DND-41 (cell line): ENCODE measurements at regions not wholly inside any gene's neighbourhood (a gene's known extent, or its start where the extent isn't known, plus 50 kb on each side); places are given as distances from the start of the nearest gene placed in this dataset.

Experiments
- ATAC-seq: fragments of 200-7000 bp; cut with Tn5 transposase; 3 replicates; pipeline ENCODE4 v1.9.1; 2021; ENCODE audit warnings: low read depth; ENCODE audit not compliant: insufficient read depth
- DNase-seq: peaks from one replicate; pipeline ENCODE4 v3.0.0-alpha.2; 2020
- H2AFZ ChIP-seq: 2 replicates; pipeline ENCODE4 v1.6.0; 2012; ENCODE audit warnings: low read depth, low read length
- H3K27ac ChIP-seq: 2 replicates; pipeline ENCODE4 v1.5.1; 2012; ENCODE audit warnings: low read length, inconsistent platforms
- H3K27me3 ChIP-seq: fragments of 200-600 bp; sonication (generic); 2 replicates; pipeline ENCODE4 v1.6.0; 2012; ENCODE audit warnings: low read length, mild to moderate bottlenecking, inconsistent platforms; ENCODE audit not compliant: insufficient read depth, poor library complexity
- H3K36me3 ChIP-seq: 2 replicates; pipeline ENCODE4 v1.5.1; 2012; ENCODE audit warnings: low read length, inconsistent platforms; ENCODE audit not compliant: insufficient read depth
- H3K4me1 ChIP-seq: 2 replicates; pipeline ENCODE4 v1.5.1; 2012; ENCODE audit warnings: mild to moderate bottlenecking, low read length; ENCODE audit not compliant: insufficient read depth
- H3K4me2 ChIP-seq: 2 replicates; pipeline ENCODE4 v1.6.0; 2012; ENCODE audit warnings: mild to moderate bottlenecking, moderate library complexity, low read length, inconsistent platforms; ENCODE audit not compliant: insufficient read depth
- H3K4me3 ChIP-seq, 2 experiments: fragments of 200-600 bp in 1 of 2; shearing (Covaris generic) in 1 of 2; 2 replicates each; pipeline ENCODE4 v1.5.1; 2012 to 2016; ENCODE audit warnings: inconsistent platforms in 2 of 2, low read length in 2 of 2, mild to moderate bottlenecking in 2 of 2, low read depth in 1 of 2, moderate library complexity in 1 of 2
- H3K79me2 ChIP-seq: 2 replicates; pipeline ENCODE4 v1.6.0; 2012; ENCODE audit warnings: low read length, inconsistent platforms; ENCODE audit not compliant: insufficient read depth
- H3K9ac ChIP-seq: 2 replicates; pipeline ENCODE4 v1.6.0; 2012; ENCODE audit warnings: low read depth, mild to moderate bottlenecking, inconsistent platforms, low read length, moderate library complexity
- H3K9me3 ChIP-seq: 2 replicates; pipeline ENCODE4 v1.5.1; 2012; ENCODE audit warnings: low read length, moderate library complexity, mild to moderate bottlenecking, inconsistent platforms; ENCODE audit not compliant: insufficient read depth, severe bottlenecking
- H4K20me1 ChIP-seq: 2 replicates; pipeline ENCODE4 v1.6.0; 2012; ENCODE audit warnings: low read length; ENCODE audit not compliant: insufficient read depth
- EZH2 ChIP-seq: IDR thresholded peaks from 3 replicates; pipeline ENCODE4 v1.6.1; 2012; ENCODE audit warnings: borderline replicate concordance, low read depth, mild to moderate bottlenecking, moderate library complexity, low read length, inconsistent platforms; ENCODE audit not compliant: severe bottlenecking
- TF ChIP-seq, protein P1 (sequence below): IDR thresholded peaks from 2 replicates; pipeline ENCODE4 v1.5.1; 2012; ENCODE audit warnings: borderline replicate concordance, low read length, moderate library complexity, mild to moderate bottlenecking; ENCODE audit not compliant: poor library complexity, severe bottlenecking; ENCODE audit errors: extremely low read depth

DNA sequence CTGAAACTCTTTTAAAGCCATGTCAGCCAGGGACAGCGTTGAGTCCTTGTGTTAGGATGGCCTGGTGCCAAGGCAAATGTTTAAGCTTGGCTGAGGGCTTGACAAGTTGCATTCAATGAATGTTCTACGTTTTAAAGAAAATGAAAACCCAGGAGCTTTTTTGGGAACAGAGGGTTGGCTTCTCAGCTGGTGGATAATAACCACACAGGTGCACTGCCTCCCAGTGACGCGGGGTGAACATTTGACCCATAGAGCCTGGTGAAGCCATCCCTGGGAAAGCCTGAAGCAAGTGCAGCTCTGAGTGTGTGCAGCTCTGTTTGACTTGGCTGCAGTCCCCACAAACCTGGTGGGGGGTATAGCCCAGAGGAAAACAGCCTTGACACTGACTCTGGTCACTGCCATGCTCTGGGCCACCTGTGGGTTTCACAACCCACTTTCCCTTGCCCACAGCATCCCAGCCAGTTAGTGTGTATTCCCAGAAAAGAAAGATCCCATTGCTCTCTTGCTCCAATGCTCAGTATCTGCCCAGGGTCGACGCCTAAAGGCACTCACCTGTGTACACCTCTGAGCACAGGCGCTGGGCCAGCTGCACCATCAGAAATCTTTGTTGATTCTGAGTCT is 874.9 kb downstream of the RNF144A start:
- Histone ChIP-seq H3K79me2 (no peaks in the 10 kb centered on the region), H3K36me3 (no peaks in the 10 kb centered on the region), H3K27ac (no peak overlapping the region), H3K9ac (no peak overlapping the region), H2AFZ (no peak overlapping the region), H3K4me2 (no peak overlapping the region), H3K4me1 (no peaks in the 10 kb centered on the region), H3K27me3 (no peaks in the 10 kb centered on the region), H4K20me1 (no peaks in the 10 kb centered on the region), H3K4me3 (no peak overlapping the region), H3K9me3 (no peaks in the 10 kb centered on the region)
- DNase-seq (no peak), ATAC-seq (no peak)
- TF ChIP-seq, protein P1, sequence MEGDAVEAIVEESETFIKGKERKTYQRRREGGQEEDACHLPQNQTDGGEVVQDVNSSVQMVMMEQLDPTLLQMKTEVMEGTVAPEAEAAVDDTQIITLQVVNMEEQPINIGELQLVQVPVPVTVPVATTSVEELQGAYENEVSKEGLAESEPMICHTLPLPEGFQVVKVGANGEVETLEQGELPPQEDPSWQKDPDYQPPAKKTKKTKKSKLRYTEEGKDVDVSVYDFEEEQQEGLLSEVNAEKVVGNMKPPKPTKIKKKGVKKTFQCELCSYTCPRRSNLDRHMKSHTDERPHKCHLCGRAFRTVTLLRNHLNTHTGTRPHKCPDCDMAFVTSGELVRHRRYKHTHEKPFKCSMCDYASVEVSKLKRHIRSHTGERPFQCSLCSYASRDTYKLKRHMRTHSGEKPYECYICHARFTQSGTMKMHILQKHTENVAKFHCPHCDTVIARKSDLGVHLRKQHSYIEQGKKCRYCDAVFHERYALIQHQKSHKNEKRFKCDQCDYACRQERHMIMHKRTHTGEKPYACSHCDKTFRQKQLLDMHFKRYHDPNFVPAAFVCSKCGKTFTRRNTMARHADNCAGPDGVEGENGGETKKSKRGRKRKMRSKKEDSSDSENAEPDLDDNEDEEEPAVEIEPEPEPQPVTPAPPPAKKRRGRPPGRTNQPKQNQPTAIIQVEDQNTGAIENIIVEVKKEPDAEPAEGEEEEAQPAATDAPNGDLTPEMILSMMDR, result no peak
- no peak for TF ChIP-seq EZH2

DNA sequence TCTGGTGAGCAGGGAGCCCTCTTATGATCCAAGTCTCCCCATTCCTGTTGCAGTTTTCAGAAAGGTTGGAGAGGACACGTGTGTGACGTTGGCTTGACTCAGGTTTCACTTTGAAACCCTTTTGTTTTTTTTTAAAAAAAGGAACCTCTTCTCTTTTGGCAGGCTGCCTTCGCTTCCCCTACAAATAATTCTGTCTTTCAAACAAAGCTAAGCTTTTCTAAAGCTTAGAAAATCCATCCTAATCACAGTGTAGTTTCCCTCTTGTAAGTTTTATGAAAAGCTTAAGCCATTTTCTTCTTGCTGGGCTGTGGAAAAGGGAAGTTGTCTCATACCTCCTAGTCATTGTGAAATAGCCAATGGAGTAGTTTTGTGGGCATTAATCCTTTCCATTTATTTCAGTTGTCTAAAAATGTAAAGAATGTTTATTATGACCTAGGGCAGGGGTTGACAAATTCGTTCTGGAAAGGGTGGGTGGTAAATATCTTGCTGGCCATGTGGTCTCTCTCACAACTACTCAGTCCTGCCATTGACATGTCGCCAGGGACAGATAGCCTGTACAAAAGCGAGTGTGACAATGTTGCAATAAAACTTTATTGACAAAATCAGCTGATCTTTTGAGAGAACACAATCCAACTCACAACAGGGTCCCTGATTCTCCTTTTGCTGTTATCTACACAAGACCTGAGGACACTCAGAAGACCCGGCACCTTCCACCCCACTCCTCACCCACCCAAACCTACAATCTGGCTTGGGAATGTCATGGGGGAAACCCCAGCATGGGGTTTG is 878.8 kb downstream of the RNF144A start:
- no peak for DNase-seq
- Histone ChIP-seq H3K36me3 (no peaks in the 10 kb centered on the region), H3K4me2 (no peak overlapping the region), H2AFZ (0 out of 2 replicates have a peak overlapping the region, but pooled peaks have one; percentile 11), H3K79me2 (no peaks in the 10 kb centered on the region), H3K27me3 (no peaks in the 10 kb centered on the region), H3K27ac (no peak overlapping the region), H4K20me1 (no peaks in the 10 kb centered on the region), H3K4me3 (no peak overlapping the region), H3K9me3 (peaks cover 8% of the 10 kb centered on the region), H3K4me1 (no peaks in the 10 kb centered on the region), H3K9ac (no peak overlapping the region)
- ATAC-seq, result no peak
- no peak for TF ChIP-seq EZH2
- TF ChIP-seq, protein P1, result no peak

DNA sequence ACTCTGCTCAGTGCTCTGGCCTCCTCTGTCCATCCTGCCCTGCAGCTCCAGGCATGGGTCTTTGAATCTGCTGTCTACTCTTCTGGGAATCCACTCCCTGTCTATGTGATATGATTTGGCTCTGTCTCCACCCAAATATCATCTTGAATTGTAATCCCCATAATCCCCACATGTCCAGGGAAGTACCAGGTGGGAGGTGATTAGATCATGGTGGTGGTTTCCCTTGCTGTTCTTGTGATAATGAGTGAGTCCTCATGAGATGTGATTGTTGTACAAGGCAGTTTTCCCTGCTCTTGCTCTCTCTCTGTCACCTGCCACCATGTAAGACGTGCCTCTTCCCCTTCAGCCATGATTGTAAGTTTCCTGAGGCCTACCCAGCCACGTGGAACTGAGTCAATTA is 881.8 kb upstream of the ID2 start:
- Histone ChIP-seq H3K36me3 (no peaks in the 10 kb centered on the region), H3K27ac (no peak overlapping the region), H3K79me2 (no peaks in the 10 kb centered on the region), H3K27me3 (no peaks in the 10 kb centered on the region), H3K9me3 (peaks cover 27% of the 10 kb centered on the region), H3K4me3 (no peak overlapping the region), H3K9ac (no peak overlapping the region), H2AFZ (no peak overlapping the region), H4K20me1 (no peaks in the 10 kb centered on the region), H3K4me2 (no peak overlapping the region), H3K4me1 (no peaks in the 10 kb centered on the region)
- DNase-seq, result no peak
- ATAC-seq, result no peak
- no peak for TF ChIP-seq EZH2
- TF ChIP-seq, protein P1, result no peak
